Muscle of arm (tissue), 1 donor: ENCODE measurements at regions not wholly inside any gene's neighbourhood (a gene's known extent, or its start where the extent isn't known, plus 50 kb on each side); places are given as distances from the start of the nearest gene placed in this dataset.

Experiments used
- DNase-seq: peaks from one replicate; pipeline ENCODE4 v3.0.0-alpha.2; 2013

- DNase-seq, result no peak
Measured at GRCh38 chr6:67663105-67663895, 971.8 kb upstream of the ADGRB3 start.

- no peak for DNase-seq
Measured at GRCh38 chr6:67653561-67653960, 981.5 kb upstream of the ADGRB3 start.

GRCh38 chr6:67646550-67646949, 988.5 kb upstream of the ADGRB3 start:
- DNase-seq, result no peak

- peak; percentile 4 for DNase-seq
Measured at GRCh38 chr6:67643281-67643680, 991.8 kb upstream of the ADGRB3 start.

GRCh38 chr6:67642582-67642981, 992.5 kb upstream of the ADGRB3 start:
- DNase-seq, result no peak

- DNase-seq, result no peak
Measured at GRCh38 chr6:67640484-67640883, 994.6 kb upstream of the ADGRB3 start.

- DNase-seq, result peak; percentile 25
Measured at GRCh38 chr6:67639161-67639560, 995.9 kb upstream of the ADGRB3 start.

- DNase-seq, result no peak
Measured at GRCh38 chr6:67634199-67634598, 1000.9 kb upstream of the ADGRB3 start.

- DNase-seq, result no peak
Measured at GRCh38 chr6:67633058-67633457, 1002.0 kb upstream of the ADGRB3 start.

- no peak for DNase-seq
Measured at GRCh38 chr6:67630146-67630545, 1004.9 kb upstream of the ADGRB3 start.

- DNase-seq, result no peak
Measured at GRCh38 chr6:67629258-67629657, 1005.8 kb upstream of the ADGRB3 start.

GRCh38 chr6:67615796-67616195, 1019.3 kb upstream of the ADGRB3 start:
- no peak for DNase-seq

GRCh38 chr6:67608099-67608749, 1026.9 kb upstream of the ADGRB3 start:
- no peak for DNase-seq

GRCh38 chr6:67606906-67607828, 1027.9 kb upstream of the ADGRB3 start:
- DNase-seq, result peak; percentile 7

GRCh38 chr6:67594366-67594765, 1040.7 kb upstream of the ADGRB3 start:
- DNase-seq, result no peak

- DNase-seq, result no peak
Measured at GRCh38 chr6:67593247-67593646, 1041.8 kb upstream of the ADGRB3 start.

GRCh38 chr6:67591910-67592309, 1043.2 kb upstream of the ADGRB3 start:
- no peak for DNase-seq

GRCh38 chr6:67567842-67568241, 1067.2 kb upstream of the ADGRB3 start:
- no peak for DNase-seq

GRCh38 chr6:67563671-67564070, 1071.4 kb upstream of the ADGRB3 start:
- DNase-seq, result no peak

GRCh38 chr6:67560068-67560467, 1075.0 kb upstream of the ADGRB3 start:
- DNase-seq, result no peak

- DNase-seq, result no peak
Measured at GRCh38 chr6:67558985-67559384, 1076.1 kb upstream of the ADGRB3 start.

GRCh38 chr6:67544851-67545452, 1090.1 kb upstream of the ADGRB3 start:
- no peak for DNase-seq
